GM23338 (cell line): ENCODE measurements at regions not wholly inside any gene's neighbourhood (a gene's known extent, or its start where the extent isn't known, plus 50 kb on each side); places are given as distances from the start of the nearest gene placed in this dataset.

Source experiments
- ATAC-seq: fragments of 200-7000 bp; cut with Tn5 transposase; 3 replicates; pipeline ENCODE4 v1.9.1; 2020
- DNase-seq: peaks from one replicate; pipeline ENCODE4 v3.0.0-alpha.2; 2015; ENCODE audit warnings: low spot score
- H2AFZ ChIP-seq: fragments of 200-600 bp; sonication (generic); 2 replicates; pipeline ENCODE4 v1.8.0; 2016; ENCODE audit warnings: antibody characterized with exemption, mild to moderate bottlenecking, moderate library complexity
- H3F3A ChIP-seq: fragments of 200-600 bp; sonication (generic); replicated peaks from 2 replicates; pipeline ENCODE4 v1.8.0; 2017; ENCODE audit warnings: antibody characterized with exemption, mixed run types, low read depth
- H3K27ac ChIP-seq: fragments of 200-600 bp; sonication (generic); 2 replicates; pipeline ENCODE4 v1.6.1; 2016; ENCODE audit warnings: low read depth
- H3K27me3 ChIP-seq: fragments of 200-600 bp; sonication (generic); 2 replicates; pipeline ENCODE4 v1.8.0; 2016; ENCODE audit warnings: mild to moderate bottlenecking, mixed run types, moderate library complexity; ENCODE audit not compliant: insufficient read depth
- H3K36me3 ChIP-seq: fragments of 200-600 bp; sonication (generic); 2 replicates; pipeline ENCODE4 v1.8.0; 2016; ENCODE audit warnings: mild to moderate bottlenecking; ENCODE audit not compliant: insufficient read depth
- H3K4me1 ChIP-seq: fragments of 200-600 bp; sonication (generic); 2 replicates; pipeline ENCODE4 v1.8.0; 2016; ENCODE audit warnings: mild to moderate bottlenecking, moderate library complexity; ENCODE audit not compliant: insufficient read depth
- H3K4me2 ChIP-seq: fragments of 200-600 bp; sonication (generic); 2 replicates; pipeline ENCODE4 v1.7.1; 2017; ENCODE audit warnings: mixed run types
- H3K4me3 ChIP-seq: fragments of 200-600 bp; sonication (generic); 2 replicates; pipeline ENCODE4 v1.6.1; 2016; ENCODE audit warnings: mixed run types
- H3K79me2 ChIP-seq: fragments of 200-600 bp; sonication (generic); replicated peaks from 2 replicates; pipeline ENCODE4 v1.8.0; 2017; ENCODE audit warnings: mild to moderate bottlenecking; ENCODE audit not compliant: insufficient read depth
- H3K9me2 ChIP-seq: fragments of 200-600 bp; sonication (generic); 2 replicates; pipeline ENCODE4 v1.8.0; 2017; ENCODE audit not compliant: insufficient read depth
- H4K20me1 ChIP-seq: fragments of 200-600 bp; sonication (generic); replicated peaks from 2 replicates; pipeline ENCODE4 v1.8.0; 2017; ENCODE audit warnings: mild to moderate bottlenecking; ENCODE audit not compliant: insufficient read depth
- H3K27ac Mint-ChIP-seq: 2 replicates; pipeline ENCODE4 v1.8.0; 2020; ENCODE audit warnings: inconsistent platforms, mild to moderate bottlenecking, moderate library complexity, mixed read lengths
- H3K27me3 Mint-ChIP-seq: 3 replicates; pipeline ENCODE4 v1.8.0; 2022; ENCODE audit warnings: low read depth, mild to moderate bottlenecking, moderate library complexity, mixed read lengths, inconsistent platforms; ENCODE audit not compliant: insufficient read depth, poor library complexity
- H3K36me3 Mint-ChIP-seq: 3 replicates; pipeline ENCODE4 v1.8.0; 2021; ENCODE audit warnings: low read depth, mild to moderate bottlenecking, inconsistent platforms, moderate library complexity, mixed read lengths
- H3K4me1 Mint-ChIP-seq: 3 replicates; pipeline ENCODE4 v1.8.0; 2020; ENCODE audit warnings: mild to moderate bottlenecking, inconsistent platforms, mixed read lengths
- H3K4me3 Mint-ChIP-seq: 3 replicates; pipeline ENCODE4 v1.8.0; 2021; ENCODE audit warnings: moderate library complexity, mild to moderate bottlenecking, inconsistent platforms, mixed read lengths
- H3K9me3 Mint-ChIP-seq: 3 replicates; pipeline ENCODE4 v1.8.0; 2020; ENCODE audit warnings: moderate library complexity, mild to moderate bottlenecking, inconsistent platforms, mixed read lengths
- CREB1 ChIP-seq: fragments of 250-450 bp; sonication (Bioruptor Pico); IDR thresholded peaks from 2 replicates; pipeline ENCODE4 v1.5.0; 2020; ENCODE audit warnings: low read depth, mild to moderate bottlenecking, moderate library complexity
- CTCF ChIP-seq, 2 experiments: fragments of 200-600 bp in 1 of 2; sonication (generic) in 1 of 2; conservative IDR thresholded peaks; 2 replicates each; pipeline versions ENCODE4 v1.5.1 to v1.6.1; 2016 to 2017; ENCODE audit warnings: antibody characterized with exemption in 2 of 2, low read depth in 2 of 2, mild to moderate bottlenecking in 2 of 2, moderate library complexity in 1 of 2
- EZH2 ChIP-seq: fragments of 200-600 bp; sonication (generic); IDR thresholded peaks from one replicate; pipeline ENCODE4 v1.8.0; 2017; ENCODE audit warnings: antibody characterized with exemption, mild to moderate bottlenecking, low read depth; ENCODE audit not compliant: unreplicated experiment
- EZH2phosphoT487 ChIP-seq: fragments of 200-600 bp; sonication (generic); IDR thresholded peaks from one replicate; pipeline ENCODE4 v1.8.1; 2018; ENCODE audit warnings: antibody characterized with exemption; ENCODE audit not compliant: unreplicated experiment
- REST ChIP-seq: IDR thresholded peaks from one replicate; pipeline ENCODE4 v1.6.1; 2018; ENCODE audit warnings: antibody characterized with exemption; ENCODE audit not compliant: unreplicated experiment
- ZNF114 ChIP-seq: fragments of 250-450 bp; sonication (Bioruptor Pico); IDR thresholded peaks from 2 replicates; pipeline ENCODE4 v1.5.0; 2020; ENCODE audit warnings: mild to moderate bottlenecking, moderate library complexity

- no peak for TF ChIP-seq REST
- TF ChIP-seq CREB1 (CRISPR knock-in tag): no peak
- no peak for TF ChIP-seq ZNF114 (CRISPR knock-in tag)
- TF ChIP-seq CTCF (conservative IDR thresholded peaks at IDR 0.05; ENCODE audit: low read depth in 2 of 2): no peak
- TF ChIP-seq EZH2: no peak
Observed at GRCh38 chr12:30010071-30011052, 226.6 kb upstream of the TMTC1 start (continued).

- Histone ChIP-seq H3F3A (no peaks in the 10 kb centered on the region), H2AFZ (no peak overlapping the region; the same call in 1 of the 2 replicates), H4K20me1 (no peaks in the 10 kb centered on the region; the same call in 1 of the 2 replicates), H3K9me2 (peaks cover 8% of the 10 kb centered on the region), H3K4me3 (no peak overlapping the region), H3K4me2 (no peak overlapping the region), H3K4me1 (no peaks in the 10 kb centered on the region), H3K27ac (no peak overlapping the region), H3K36me3 (no peaks in the 10 kb centered on the region), H3K79me2 (no peaks in the 10 kb centered on the region), H3K27me3 (no peaks in the 10 kb centered on the region)
- Mint-ChIP-seq H3K27me3 (no peaks in the 10 kb centered on the region), H3K9me3 (no peaks in the 10 kb centered on the region), H3K27ac (no peak overlapping the region), H3K4me3 (no peak overlapping the region), H3K36me3 (no peaks in the 10 kb centered on the region), H3K4me1 (no peaks in the 10 kb centered on the region)
- ATAC-seq (no peak), DNase-seq (no peak)
- TF ChIP-seq CREB1 (CRISPR knock-in tag) (no peak), EZH2phosphoT487 (no peak), ZNF114 (CRISPR knock-in tag) (no peak), REST (no peak), CTCF (conservative IDR thresholded peaks at IDR 0.05; ENCODE audit: low read depth in 2 of 2) (no peak)
Observed at GRCh38 chr12:30006021-30006420, 222.3 kb upstream of the TMTC1 start.
